ENCODE measurements at regions not wholly inside any gene's neighbourhood (a gene's known extent, or its start where the extent isn't known, plus 50 kb on each side); places are given as distances from the start of the nearest gene placed in this dataset.
"Not testable (repeated sequence)": the region's sequence is repeated elsewhere in the genome, so short reads cannot be mapped to it uniquely, and the experiment has no call there.

- DNase-seq, result no peak
Observed at GRCh38 chrX:40853004-40853815, 117.9 kb upstream of the MED14 start.

GRCh38 chrX:40853816-40854123 lies 118.4 kb upstream of the MED14 start:
- DNase-seq, result no peak

DNA sequence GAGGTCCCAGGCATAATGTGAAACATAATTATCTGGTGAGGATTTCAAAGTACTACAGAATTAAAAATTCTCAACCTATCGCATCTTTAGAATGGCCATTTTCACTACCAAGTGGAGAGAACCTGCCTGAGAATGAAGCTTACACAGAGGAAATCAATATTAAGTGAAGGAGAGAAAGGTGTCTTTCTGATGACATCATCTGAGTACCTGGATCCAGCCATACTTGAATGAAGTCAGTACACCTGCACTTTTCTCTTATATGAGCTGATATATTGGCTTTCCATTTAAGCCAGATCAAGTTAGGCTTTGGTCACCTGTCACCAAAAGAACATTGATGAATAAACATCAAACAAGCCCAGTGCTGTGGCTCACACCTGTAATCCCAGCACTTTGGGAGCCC lies 118.9 kb upstream of the MED14 start:
- DNase-seq, result no peak

DNA sequence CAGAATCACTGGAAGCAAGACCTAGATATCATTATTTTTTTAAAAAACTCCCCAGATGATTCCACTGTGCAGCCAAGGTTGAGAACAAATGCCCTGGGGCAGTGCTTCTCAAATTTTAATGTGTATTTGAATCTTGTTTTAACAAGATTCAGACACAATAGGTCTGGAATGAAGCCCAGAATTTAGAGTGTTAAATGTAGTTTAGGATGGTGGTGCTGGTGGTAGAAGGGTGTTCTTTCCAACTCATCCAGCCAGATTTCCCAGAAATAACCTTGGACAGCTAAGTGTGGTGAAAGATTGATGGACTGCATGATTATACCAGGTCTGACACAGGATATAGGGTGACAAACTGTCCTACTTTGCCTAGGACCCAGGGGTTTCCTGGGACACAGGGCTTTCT lies 120.1 kb upstream of the MED14 start:
- DNase-seq, result no peak

DNA sequence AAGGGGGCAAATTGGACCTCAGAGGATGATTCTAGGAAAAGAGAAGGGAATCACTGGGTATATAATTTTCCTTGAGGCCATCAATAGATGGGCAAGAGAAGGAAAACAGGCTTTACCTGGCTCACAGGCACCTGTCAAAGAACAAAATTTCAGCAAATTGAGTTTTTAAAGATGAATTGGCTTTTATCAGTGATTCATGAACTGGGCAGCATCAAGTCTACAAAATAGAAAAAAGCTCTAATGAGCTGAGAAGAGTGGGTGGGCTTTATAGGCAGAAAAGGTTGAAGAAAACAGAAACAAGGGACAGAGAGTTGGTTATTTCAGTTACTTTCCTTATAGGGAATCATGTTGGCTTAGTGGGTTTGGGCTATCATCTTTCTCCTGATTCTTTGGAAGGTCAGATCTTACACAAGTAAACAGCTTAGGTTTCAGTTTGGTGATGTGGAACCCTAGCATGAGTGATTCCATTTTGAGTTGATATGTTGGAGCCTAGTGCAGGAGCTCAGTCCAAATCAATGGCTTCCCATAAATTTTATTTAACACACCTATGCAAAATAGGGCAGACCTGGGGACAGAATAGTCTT lies 120.7 kb upstream of the MED14 start:
- no peak for DNase-seq

DNA sequence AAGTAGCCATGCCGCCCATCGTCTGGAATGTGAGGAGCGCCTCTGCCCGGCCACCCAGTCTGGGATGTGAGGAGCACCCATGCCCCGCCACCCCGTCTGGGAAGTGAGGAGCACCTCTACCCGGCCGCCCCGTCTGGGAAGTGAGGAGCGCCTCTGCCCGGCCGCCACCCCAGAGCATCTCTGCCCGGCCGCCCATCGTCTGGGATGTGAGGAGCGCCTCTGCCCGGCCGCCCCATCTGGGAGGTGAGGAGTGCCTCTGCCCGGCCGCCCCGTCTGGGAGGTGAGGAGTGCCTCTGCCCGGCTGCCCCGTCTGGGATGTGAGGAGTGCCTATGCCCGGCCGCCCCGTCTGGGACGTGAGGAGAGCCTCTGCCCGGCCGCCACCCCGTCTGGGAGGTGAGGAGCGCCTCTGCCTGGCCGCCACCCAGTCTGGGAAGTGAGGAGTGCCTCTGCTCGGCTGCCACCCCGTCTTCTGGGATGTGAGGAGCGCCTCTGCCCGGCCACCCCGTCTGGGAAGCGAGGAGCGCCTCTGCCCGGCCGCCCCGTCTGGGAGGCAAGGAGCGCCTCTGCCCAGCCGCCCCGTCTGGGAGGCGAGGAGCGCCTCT lies 126.7 kb upstream of the MED14 start:
- DNase-seq, result not testable (repeated sequence)

- DNase-seq, result not testable (repeated sequence)
Observed at GRCh38 chrX:40863260-40863659, 127.9 kb upstream of the MED14 start.

DNA sequence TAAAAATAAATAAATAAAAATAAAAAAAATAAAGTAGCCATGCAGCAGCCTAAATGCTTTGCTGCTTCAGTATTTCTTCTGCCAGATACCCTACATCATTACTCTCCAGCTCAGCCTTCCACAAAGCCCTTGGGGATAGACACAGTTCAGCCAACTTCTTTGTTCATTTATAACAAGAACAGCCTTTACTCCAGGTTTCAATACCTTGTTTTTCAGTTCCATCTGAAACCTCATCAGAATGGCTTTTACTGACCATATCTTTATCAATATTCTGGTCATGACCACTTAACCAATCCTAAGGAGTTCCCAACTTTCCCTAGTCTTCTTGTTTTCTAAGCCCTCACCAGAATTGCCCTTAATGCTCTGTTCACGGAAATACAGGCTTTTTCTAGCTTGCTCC lies 128.3 kb upstream of the MED14 start:
- no peak for DNase-seq

GRCh38 chrX:40864972-40865371 lies 129.6 kb upstream of the MED14 start:
- DNase-seq, result no peak

DNA sequence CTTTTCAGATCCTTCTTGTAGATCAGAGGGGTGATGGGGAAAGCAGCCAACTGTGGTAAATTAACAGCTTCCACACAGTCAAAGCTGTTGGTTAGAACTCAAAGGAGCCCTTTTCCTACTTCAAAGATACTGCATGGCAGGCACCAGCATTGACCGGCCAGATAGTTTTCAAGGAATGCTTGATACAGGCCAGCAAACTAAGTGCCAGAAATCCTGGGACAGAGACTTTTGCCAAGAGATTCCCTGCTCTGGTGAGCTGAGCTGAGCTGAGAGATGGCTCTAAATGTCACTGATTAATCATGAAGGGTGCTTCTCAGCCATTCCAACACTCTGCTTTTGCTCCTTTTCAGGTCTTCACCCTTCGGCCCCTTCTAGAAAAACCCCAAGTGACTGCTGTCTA lies 131.6 kb upstream of the MED14 start:
- no peak for DNase-seq

DNA sequence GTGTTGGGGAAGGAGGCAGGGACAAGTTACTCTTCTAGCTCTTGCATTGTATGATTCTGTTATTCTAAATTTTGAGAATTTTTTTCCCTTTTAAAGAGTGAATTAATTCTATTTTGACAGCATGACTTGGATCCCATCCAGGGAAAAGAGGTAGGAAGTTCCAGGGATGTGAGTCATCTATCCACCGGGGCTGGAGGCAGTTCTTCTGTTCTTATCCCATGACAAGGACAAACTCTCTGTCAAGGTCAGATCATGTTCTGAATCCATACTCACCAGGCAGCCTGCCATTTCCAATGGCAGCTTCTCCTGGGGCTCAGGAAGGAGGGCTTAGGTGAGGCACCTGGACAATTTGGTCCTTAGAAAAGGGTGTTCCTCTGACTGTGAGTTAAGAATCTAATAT lies 132.0 kb upstream of the MED14 start:
- DNase-seq, result no peak

DNA sequence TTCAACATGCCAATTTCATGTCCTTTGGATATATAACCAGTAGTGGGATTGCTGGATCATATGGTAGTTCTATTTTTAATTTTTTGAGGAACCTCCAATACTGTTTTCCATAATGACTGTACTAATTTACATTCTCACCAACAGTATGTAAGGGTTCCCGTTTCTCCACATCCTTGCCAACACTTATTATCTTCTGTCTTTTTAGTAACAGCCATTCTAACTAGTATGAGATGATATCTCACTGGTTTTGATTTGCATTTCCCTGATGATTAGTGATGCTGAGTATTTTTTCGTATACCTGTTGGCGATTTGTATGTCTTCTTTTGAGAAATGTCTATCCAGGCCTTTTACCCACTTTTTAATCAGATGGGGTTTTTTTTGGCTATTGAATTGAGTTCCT lies 133.5 kb upstream of the MED14 start:
- no peak for DNase-seq

DNA sequence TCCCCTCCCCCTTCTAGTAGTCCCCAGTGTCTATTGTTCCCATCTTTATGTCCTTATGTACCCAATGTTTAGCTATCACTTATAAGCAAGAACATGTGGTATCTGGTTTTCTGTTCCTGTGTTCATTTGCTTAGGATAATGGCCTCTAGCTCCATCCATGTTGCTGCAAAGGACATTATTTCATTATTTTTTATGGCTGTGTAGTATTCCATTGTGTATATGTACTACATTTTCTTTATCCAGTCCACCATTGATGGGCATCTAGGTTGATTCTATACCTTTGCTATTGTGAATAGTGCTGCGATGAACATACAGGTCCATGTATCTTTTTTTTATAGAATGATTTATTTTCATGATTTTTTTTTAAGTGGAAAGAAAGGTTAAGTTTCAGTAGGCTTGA lies 135.6 kb upstream of the MED14 start:
- DNase-seq, result not testable (repeated sequence)

- DNase-seq, result no peak
Observed at GRCh38 chrX:40871385-40872082, 136.2 kb upstream of the MED14 start.

DNA sequence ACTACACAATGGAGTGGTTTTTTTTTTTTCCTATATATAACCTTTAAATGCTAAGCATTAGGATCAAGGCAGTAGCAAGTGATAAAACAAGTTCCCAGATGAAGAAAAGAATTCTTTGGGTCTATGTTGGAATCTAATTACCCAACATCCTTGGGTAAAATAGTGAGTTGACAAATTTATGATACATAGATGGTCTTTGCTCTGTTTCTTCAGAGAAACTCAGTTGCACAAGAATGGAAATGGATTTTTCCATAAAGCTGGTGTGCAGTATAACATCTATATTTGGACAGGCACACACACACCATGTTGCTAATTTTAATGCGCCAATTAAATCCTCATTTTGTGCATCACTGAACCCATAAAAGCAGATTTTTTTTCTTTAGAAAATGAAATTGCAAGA lies 137.0 kb upstream of the MED14 start:
- no peak for DNase-seq

DNA sequence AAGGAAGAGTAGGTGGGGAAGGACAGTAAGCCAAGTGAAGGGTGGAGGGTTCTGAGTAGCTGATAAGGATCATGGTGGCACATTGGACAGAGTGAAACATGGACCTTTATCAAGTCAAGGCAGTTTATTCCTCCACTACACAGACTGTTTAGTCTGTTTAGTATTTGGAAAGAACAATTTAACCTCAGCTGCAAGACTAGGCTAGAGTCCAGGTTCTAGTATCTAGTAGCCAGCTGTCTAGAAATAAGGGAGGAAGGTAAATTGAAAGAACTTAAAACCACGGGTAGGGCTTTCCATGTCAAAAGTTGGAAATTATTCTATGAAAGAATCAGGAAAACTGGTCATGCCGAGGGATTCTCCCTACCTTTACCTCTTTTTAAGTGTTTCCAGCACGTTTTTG lies 140.1 kb upstream of the MED14 start:
- DNase-seq, result no peak

GRCh38 chrX:40877887-40878286 lies 142.5 kb upstream of the MED14 start:
- DNase-seq, result no peak

DNA sequence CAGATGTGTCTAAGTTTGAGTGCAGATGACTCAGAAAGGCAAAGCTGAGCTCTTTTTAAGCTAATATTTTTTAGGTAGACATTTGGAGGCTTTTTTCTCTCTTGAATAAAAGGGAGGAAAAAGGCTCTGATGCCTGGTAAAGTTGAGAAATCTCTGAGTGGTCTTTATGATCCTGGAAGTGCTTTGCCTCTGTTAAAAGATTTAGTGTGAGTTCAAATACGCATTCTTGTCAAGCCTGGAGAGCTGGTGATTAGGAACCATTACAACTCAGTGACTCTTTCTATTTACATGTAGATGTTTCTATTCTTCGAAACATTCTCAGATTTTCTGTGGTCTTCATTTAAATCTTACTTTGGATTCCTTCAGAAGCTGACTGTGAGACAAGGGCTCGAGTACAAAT lies 143.4 kb upstream of the MED14 start:
- no peak for DNase-seq

GRCh38 chrX:40879172-40879571 lies 143.8 kb upstream of the MED14 start:
- not testable (repeated sequence) for DNase-seq

GRCh38 chrX:40880712-40881111 lies 145.4 kb upstream of the MED14 start:
- no peak for DNase-seq

DNA sequence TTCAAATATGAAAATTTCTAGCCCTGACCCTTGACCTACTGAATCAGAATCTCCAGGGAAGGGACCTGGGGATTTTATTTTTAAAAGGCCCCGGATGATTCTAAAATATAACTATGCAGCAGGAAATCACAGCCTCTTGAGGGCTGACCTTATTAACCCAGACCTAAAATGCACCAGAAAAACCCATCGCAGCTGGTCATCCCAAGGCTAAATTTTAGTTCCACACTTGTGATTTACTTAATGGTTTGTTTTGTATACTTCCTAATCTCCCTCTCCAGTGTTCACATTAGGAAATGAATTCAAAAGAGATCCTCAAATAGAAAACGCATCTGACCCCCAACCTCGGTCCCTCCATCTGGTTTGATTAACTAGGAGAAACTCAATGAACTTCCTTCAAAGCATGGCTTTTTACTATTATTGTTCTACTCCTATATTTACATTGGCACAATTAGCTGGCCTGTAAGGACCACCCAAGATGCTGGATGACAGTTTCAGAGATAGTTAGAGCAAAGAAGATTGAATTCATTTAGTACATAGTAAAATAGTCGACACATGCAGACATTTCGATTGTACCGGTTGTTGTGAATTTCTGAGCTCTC lies 147.8 kb upstream of the MED14 start:
- no peak for DNase-seq

- no peak for DNase-seq
Observed at GRCh38 chrX:40885989-40886388, 150.6 kb upstream of the MED14 start.

GRCh38 chrX:40887476-40887875 lies 152.1 kb upstream of the MED14 start:
- DNase-seq, result no peak

- DNase-seq, result no peak
Observed at GRCh38 chrX:40891798-40892197, 156.5 kb upstream of the MED14 start.

Measured in activated CD4-positive, alpha-beta T cell treated with anti-CD3 and anti-CD28 coated beads, Interleukin-2, amount 50 U/mL, for 1 hour (primary cell).